Uterus (tissue), 3 donors: ENCODE measurements at regions not wholly inside any gene's neighbourhood (a gene's known extent, or its start where the extent isn't known, plus 50 kb on each side); places are given as distances from the start of the nearest gene placed in this dataset.

ENCODE experiments used
- DNase-seq, 2 donors: peaks; one replicate each; pipeline ENCODE4 v3.0.0-alpha.2; 2019 to 2020
- H3K27ac ChIP-seq, 2 donors: fragments of 200-600 bp; sonication (generic); 1 replicate in 1 of 2; 2 replicates in 1 of 2; pipeline ENCODE4 v1.5.1; 2016 to 2018
- H3K27me3 ChIP-seq, 2 donors: fragments of 200-600 bp; sonication (generic); one replicate each; pipeline ENCODE4 v1.5.1; 2018 to 2019; ENCODE audit warnings: control low read depth in 1 of 2
- H3K36me3 ChIP-seq, 2 donors: fragments of 200-600 bp; sonication (generic); one replicate each; pipeline ENCODE4 v1.5.1; 2019; ENCODE audit warnings: control low read depth in 1 of 2
- H3K4me1 ChIP-seq, 2 donors: fragments of 200-600 bp; sonication (generic); one replicate each; pipeline ENCODE4 v1.5.1; 2018 to 2019; ENCODE audit warnings: control low read depth in 1 of 2
- H3K4me3 ChIP-seq, 2 donors: fragments of 200-600 bp; sonication (generic); 1 replicate in 1 of 2; 2 replicates in 1 of 2; pipeline ENCODE4 v1.5.1; 2018 to 2019; ENCODE audit warnings: mild to moderate bottlenecking in 1 of 2
- H3K9me3 ChIP-seq, 2 donors: fragments of 200-600 bp; sonication (generic); one replicate each; pipeline ENCODE4 v1.5.1; 2019; ENCODE audit warnings: control low read depth in 1 of 2
- POLR2A ChIP-seq, 2 donors: fragments of 450-650 bp; IDR thresholded peaks; one replicate each; pipeline ENCODE4 v1.6.1; 2016; ENCODE audit warnings: antibody characterized with exemption in 2 of 2, mild to moderate bottlenecking in 1 of 2, moderate library complexity in 1 of 2
- intact Hi-C: fragments of 100-400 bp; cut with DNase I; formaldehyde crosslinking; loops from one replicate; pipeline ENCODE4 v1.15.1; 2023; ENCODE audit warnings: low total_unique reads
- TF ChIP-seq, protein P1 (sequence below), 4 experiments: fragments of 200-600 bp in 2 of 4; fragments of 450-650 bp in 2 of 4; sonication (generic) in 2 of 4; IDR thresholded peaks; one replicate each; pipeline ENCODE4 v1.5.1; 2016 to 2019; ENCODE audit warnings: antibody characterized with exemption in 4 of 4, mild to moderate bottlenecking in 2 of 4, moderate library complexity in 1 of 4
- donor health status: DM: yes; HTN: yes; CAD: no.

DNA sequence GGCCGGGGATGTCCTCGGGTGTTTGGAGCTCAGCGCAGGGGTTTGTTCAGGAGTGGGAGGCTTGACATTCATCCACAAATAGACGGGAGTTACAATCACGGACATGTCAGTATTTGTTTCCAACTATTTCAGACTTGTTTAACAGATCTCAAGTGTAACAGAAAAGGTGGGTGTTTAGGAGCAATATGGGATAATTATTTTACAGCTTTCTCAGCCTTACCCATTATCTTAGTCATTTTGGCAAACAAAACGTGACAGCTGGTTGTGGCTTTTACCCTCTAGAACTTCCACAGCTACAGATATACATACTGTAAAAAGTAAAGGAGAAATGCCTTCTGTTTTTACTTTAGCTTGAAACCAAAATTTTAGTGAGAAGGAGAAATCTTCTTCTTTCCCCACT lies 178.7 kb upstream of the TMEM45B start:
- H3K4me1 ChIP-seq: no peaks in the 10 kb centered on the region
- H3K36me3 ChIP-seq: no peaks in the 10 kb centered on the region
- H3K27ac ChIP-seq: no peak overlapping the region
- intact Hi-C loops: no loop called here
- H3K27me3 ChIP-seq: no peaks in the 10 kb centered on the region
- no peak overlapping the region for H3K4me3 ChIP-seq
- H3K9me3 ChIP-seq: no peaks in the 10 kb centered on the region
- TF ChIP-seq POLR2A (IDR thresholded peaks at IDR 0.05): no peak
- TF ChIP-seq, protein P1, sequence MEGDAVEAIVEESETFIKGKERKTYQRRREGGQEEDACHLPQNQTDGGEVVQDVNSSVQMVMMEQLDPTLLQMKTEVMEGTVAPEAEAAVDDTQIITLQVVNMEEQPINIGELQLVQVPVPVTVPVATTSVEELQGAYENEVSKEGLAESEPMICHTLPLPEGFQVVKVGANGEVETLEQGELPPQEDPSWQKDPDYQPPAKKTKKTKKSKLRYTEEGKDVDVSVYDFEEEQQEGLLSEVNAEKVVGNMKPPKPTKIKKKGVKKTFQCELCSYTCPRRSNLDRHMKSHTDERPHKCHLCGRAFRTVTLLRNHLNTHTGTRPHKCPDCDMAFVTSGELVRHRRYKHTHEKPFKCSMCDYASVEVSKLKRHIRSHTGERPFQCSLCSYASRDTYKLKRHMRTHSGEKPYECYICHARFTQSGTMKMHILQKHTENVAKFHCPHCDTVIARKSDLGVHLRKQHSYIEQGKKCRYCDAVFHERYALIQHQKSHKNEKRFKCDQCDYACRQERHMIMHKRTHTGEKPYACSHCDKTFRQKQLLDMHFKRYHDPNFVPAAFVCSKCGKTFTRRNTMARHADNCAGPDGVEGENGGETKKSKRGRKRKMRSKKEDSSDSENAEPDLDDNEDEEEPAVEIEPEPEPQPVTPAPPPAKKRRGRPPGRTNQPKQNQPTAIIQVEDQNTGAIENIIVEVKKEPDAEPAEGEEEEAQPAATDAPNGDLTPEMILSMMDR (IDR thresholded peaks at IDR 0.05): no peak
- no peak for DNase-seq

DNA sequence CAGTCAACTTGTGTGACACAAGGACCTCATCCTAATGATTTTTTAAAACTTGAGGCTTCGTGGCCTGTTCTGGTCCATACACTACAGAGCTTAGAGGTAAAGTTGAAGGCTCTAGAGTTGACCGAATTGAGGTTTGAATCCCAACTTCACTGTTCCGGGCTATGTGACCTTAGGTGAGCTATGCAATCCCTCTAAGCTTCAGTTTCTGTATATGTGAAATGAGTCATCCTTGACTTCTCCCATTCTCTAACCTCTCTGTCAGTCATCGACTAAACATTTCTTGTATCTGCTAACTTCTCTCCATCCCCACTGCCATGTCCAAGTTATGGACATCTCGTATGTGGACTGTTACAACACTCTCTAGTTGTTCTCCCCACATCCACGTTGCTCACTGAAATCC lies 178.2 kb upstream of the TMEM45B start:
- no peaks in the 10 kb centered on the region for H3K4me1 ChIP-seq
- no peaks in the 10 kb centered on the region for H3K27me3 ChIP-seq
- no peaks in the 10 kb centered on the region for H3K36me3 ChIP-seq
- H3K4me3 ChIP-seq: no peak overlapping the region
- no peaks in the 10 kb centered on the region for H3K9me3 ChIP-seq
- DNase-seq: no peak
- no peak for TF ChIP-seq POLR2A (IDR thresholded peaks at IDR 0.05)
- TF ChIP-seq, protein P1 (IDR thresholded peaks at IDR 0.05): no peak
- intact Hi-C loops: no loop called here
- no peak overlapping the region for H3K27ac ChIP-seq

DNA sequence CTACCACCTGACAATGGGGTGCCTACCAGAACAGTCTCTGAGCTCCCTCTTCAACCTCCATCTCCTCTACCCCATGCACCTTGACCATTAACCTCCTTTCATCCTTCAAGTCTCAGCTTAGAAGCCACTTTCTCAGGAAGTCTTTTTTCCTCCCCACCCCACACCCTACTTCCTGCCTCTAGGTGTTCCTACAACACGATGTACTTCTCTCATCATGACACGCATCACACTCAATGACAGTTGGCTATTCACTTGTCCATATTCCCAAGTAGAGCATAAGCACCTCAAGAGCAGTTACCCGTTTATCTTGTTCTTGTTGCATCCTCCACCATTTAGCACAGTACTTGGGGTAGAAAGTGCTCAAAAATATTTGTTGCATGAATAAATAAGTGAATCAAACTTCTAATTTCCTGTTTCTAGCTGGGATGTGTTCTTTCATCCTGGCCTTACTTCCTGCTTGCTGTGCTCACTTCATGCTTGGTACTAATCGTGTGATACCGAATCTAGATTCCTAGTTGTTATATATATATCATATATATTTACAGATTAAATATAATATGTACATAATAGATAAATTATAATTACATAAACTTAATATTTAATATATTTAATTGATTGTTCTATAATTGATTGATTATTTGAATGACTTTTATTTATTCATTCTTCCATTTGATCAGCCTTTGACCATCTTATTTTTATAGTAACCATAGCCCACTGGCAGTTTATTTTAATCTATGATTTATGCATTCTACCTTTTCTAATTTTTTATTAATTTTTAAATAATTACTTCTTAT lies 177.5 kb upstream of the TMEM45B start:
- Histone ChIP-seq H3K36me3 (no peaks in the 10 kb centered on the region), H3K4me3 (no peak overlapping the region), H3K27ac (no peak overlapping the region), H3K4me1 (no peaks in the 10 kb centered on the region), H3K9me3 (no peaks in the 10 kb centered on the region), H3K27me3 (no peaks in the 10 kb centered on the region)
- TF ChIP-seq, protein P1 (IDR thresholded peaks at IDR 0.05): no peak
- TF ChIP-seq POLR2A (IDR thresholded peaks at IDR 0.05): no peak
- intact Hi-C loops: no loop called here
- no peak for DNase-seq

DNA sequence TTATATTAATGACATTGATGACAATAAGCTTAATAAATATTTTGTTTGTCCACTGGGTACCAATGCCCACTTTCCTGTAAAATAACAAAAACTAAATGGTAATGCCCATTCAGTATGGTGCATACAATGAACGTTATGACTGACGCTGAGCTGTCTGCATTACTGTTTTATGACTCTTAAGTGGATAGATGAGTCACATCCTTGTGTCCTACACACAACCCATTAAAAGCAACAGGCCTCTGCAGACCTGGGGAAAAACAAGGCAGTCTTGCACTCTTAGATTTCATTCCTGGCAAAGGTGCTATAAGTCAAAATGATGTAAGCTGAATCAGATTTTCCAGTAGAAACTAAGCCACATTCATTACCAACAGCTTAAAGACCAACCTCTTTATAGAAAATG lies 176.3 kb upstream of the TMEM45B start:
- Histone ChIP-seq H3K27ac (no peak overlapping the region), H3K4me1 (no peaks in the 10 kb centered on the region), H3K4me3 (no peak overlapping the region), H3K9me3 (no peaks in the 10 kb centered on the region), H3K36me3 (no peaks in the 10 kb centered on the region), H3K27me3 (no peaks in the 10 kb centered on the region)
- intact Hi-C loops: no loop called here
- no peak for TF ChIP-seq POLR2A (IDR thresholded peaks at IDR 0.05)
- TF ChIP-seq, protein P1 (IDR thresholded peaks at IDR 0.05): no peak
- no peak for DNase-seq

DNA sequence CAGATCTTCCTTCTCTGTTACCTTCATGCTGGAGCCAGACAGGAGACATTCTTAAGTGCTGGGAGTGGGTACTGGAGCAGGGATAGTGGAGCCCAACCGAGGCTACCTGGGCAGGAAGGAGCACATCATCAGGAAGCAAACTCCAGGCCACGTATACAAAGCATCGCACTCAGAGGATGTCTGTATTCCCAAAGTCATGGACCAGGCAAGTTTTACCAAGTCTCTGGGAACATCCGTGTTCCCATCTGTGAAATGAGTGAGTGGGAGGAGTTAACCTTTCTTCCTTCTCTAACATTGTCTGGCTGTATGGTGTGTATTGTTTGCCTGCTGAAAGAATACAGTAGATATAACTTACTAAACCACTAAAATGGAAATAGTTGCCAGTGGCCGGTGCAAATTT lies 175.0 kb upstream of the TMEM45B start:
- TF ChIP-seq, protein P1 (IDR thresholded peaks at IDR 0.05): no peak
- TF ChIP-seq POLR2A (IDR thresholded peaks at IDR 0.05): no peak
- Histone ChIP-seq H3K4me1 (no peaks in the 10 kb centered on the region), H3K36me3 (no peaks in the 10 kb centered on the region), H3K4me3 (no peak overlapping the region), H3K27ac (no peak overlapping the region), H3K27me3 (no peaks in the 10 kb centered on the region), H3K9me3 (no peaks in the 10 kb centered on the region)
- DNase-seq: no peak
- intact Hi-C loops: no loop called here
